A549 (cell line): ENCODE measurements at regions not wholly inside any gene's neighbourhood (a gene's known extent, or its start where the extent isn't known, plus 50 kb on each side); places are given as distances from the start of the nearest gene placed in this dataset.

ENCODE experiments used
- ATAC-seq, 2 experiments: fragments of 200-7000 bp in 1 of 2; fragments of >200 bp in 1 of 2; cut with Nextera tagmentation in 1 of 2; cut with Tn5 transposase in 1 of 2; 3 replicates each; pipeline versions ENCODE4 v1.8.0 to v1.9.1; 2018 to 2020; ENCODE audit warnings: mild to moderate bottlenecking in 1 of 2, moderate library complexity in 1 of 2
- CTCF ChIA-PET: fragments of 300-600 bp; sonication (Branson Sonifier 250); formaldehyde crosslinking; extraction: SDS; loops from one replicate; lab custom pipeline; 2021; ENCODE audit warnings: antibody characterized with exemption, inconsistent platforms; lab: Yijun Ruan, JAX
- POLR2A ChIA-PET: fragments of 350-600 bp; formaldehyde crosslinking; extraction: SDS; loops from one replicate; lab custom pipeline; 2021; ENCODE audit warnings: antibody characterized with exemption, inconsistent platforms; lab: Yijun Ruan, JAX
- DNase-seq, 2 experiments: peaks; one replicate each; pipeline versions ENCODE4 v3.0.0 to v3.0.0-alpha.2; 2011 to 2016; ENCODE audit warnings: low read depth in 1 of 2, low spot score in 1 of 2
- FAIRE-seq: peaks from 2 replicates; lab custom pipeline; 2011; peaks lifted over from hg19 to GRCh38; lab: Jason Lieb, UNC
- H3K27ac ChIP-seq, 2 experiments: fragments of >200 bp; sonication (Bioruptor Twin); formaldehyde crosslinking; 3 replicates each; pipeline ENCODE4 v1.5.1; 2016 to 2017
- H3K4me1 ChIP-seq: fragments of >200 bp; sonication (Bioruptor Twin); formaldehyde crosslinking; 3 replicates; pipeline ENCODE4 v1.6.1; 2016
- H3K4me2 ChIP-seq: fragments of >200 bp; sonication (Bioruptor Twin); formaldehyde crosslinking; 3 replicates; pipeline ENCODE4 v1.6.1; 2016
- H3K4me3 ChIP-seq: fragments of >200 bp; sonication (Bioruptor Twin); formaldehyde crosslinking; 3 replicates; pipeline ENCODE4 v1.5.1; 2016
- H3K9me3 ChIP-seq: fragments of >200 bp; sonication (Bioruptor Twin); formaldehyde crosslinking; 3 replicates; pipeline ENCODE4 v1.6.1; 2016
- CBX2 ChIP-seq: fragments of 200-600 bp; sonication (generic); IDR thresholded peaks from 2 replicates; pipeline ENCODE4 v1.6.1; 2016; ENCODE audit warnings: low read depth, mild to moderate bottlenecking, borderline replicate concordance
- CEBPB ChIP-seq, 2 experiments: fragments of >200 bp in 1 of 2; sonication (Bioruptor Twin) in 1 of 2; formaldehyde crosslinking in 1 of 2; IDR thresholded peaks; 2 replicates each; pipeline ENCODE4 v1.6.1; 2012 to 2016
- E2F6 ChIP-seq: IDR thresholded peaks from 2 replicates; pipeline ENCODE4 v1.6.1; 2012; ENCODE audit warnings: low read depth, borderline replicate concordance
- EHMT2 ChIP-seq: fragments of 200-600 bp; sonication (generic); IDR thresholded peaks from 2 replicates; pipeline ENCODE4 v1.6.1; 2016; ENCODE audit warnings: antibody characterized with exemption, low read depth, mild to moderate bottlenecking, moderate library complexity
- EP300 ChIP-seq, 2 experiments: fragments of >200 bp; sonication (Bioruptor Twin); formaldehyde crosslinking; IDR thresholded peaks; 2 replicates in 1 of 2; 3 replicates in 1 of 2; pipeline ENCODE4 v1.6.1; 2016 to 2017
- FOSL2 ChIP-seq, 2 experiments: fragments of 450-650 bp in 1 of 2; fragments of >200 bp in 1 of 2; sonication (Bioruptor Twin) in 1 of 2; formaldehyde crosslinking; IDR thresholded peaks; 2 replicates each; pipeline versions ENCODE4 v1.5.0 to v1.6.1; 2016 to 2020; ENCODE audit warnings: mild to moderate bottlenecking in 1 of 2, moderate library complexity in 1 of 2
- HEYL ChIP-seq: fragments of 250-450 bp; sonication (Bioruptor Pico); IDR thresholded peaks from 2 replicates; pipeline ENCODE4 v1.8.0; 2021; ENCODE audit warnings: mild to moderate bottlenecking, moderate library complexity
- HOXA7 ChIP-seq: fragments of 250-450 bp; sonication (Bioruptor Pico); IDR thresholded peaks from 2 replicates; pipeline ENCODE4 v1.5.0; 2020; ENCODE audit warnings: mild to moderate bottlenecking, moderate library complexity
- HOXB13 ChIP-seq: fragments of 250-450 bp; sonication (Bioruptor Pico); IDR thresholded peaks from 2 replicates; pipeline ENCODE4 v1.5.0; 2020; ENCODE audit warnings: low read depth, mild to moderate bottlenecking, moderate library complexity
- JUN ChIP-seq, 2 experiments: fragments of >200 bp; sonication (Bioruptor Twin); formaldehyde crosslinking; IDR thresholded peaks; 2 replicates in 1 of 2; 3 replicates in 1 of 2; pipeline ENCODE4 v1.6.1; 2016 to 2017
- JUNB ChIP-seq: fragments of >200 bp; sonication (Bioruptor Twin); formaldehyde crosslinking; IDR thresholded peaks from 2 replicates; pipeline ENCODE4 v1.6.1; 2016
- MYC ChIP-seq: IDR thresholded peaks from 2 replicates; pipeline ENCODE4 v1.6.1; 2012; ENCODE audit warnings: mild to moderate bottlenecking, inconsistent platforms, low read length, improper control_type of control experiment, borderline replicate concordance
- POLR2AphosphoS2 ChIP-seq: conservative IDR thresholded peaks from 2 replicates; pipeline ENCODE4 v1.6.1; 2012; ENCODE audit warnings: low read length, improper control_type of control experiment, inconsistent platforms
- RFX5 ChIP-seq: fragments of 450-650 bp; IDR thresholded peaks from 2 replicates; pipeline ENCODE4 v1.7.1; 2014; ENCODE audit warnings: antibody characterized with exemption, mild to moderate bottlenecking, moderate library complexity
- RNF2 ChIP-seq: fragments of 200-600 bp; sonication (generic); IDR thresholded peaks from 2 replicates; pipeline ENCODE4 v1.6.1; 2016; ENCODE audit warnings: low read depth, mild to moderate bottlenecking, antibody characterized with exemption, moderate library complexity, borderline replicate concordance
- SREBF2 ChIP-seq: fragments of 450-650 bp; IDR thresholded peaks from 2 replicates; pipeline ENCODE4 v1.6.1; 2014; ENCODE audit warnings: mild to moderate bottlenecking, moderate library complexity
- TFCP2L1 ChIP-seq: fragments of 250-450 bp; sonication (Bioruptor Pico); IDR thresholded peaks from 2 replicates; pipeline ENCODE4 v1.5.0; 2021; ENCODE audit warnings: mild to moderate bottlenecking
- ZC3H11A ChIP-seq: fragments of 450-650 bp; IDR thresholded peaks from 2 replicates; pipeline ENCODE4 v1.6.1; 2014; ENCODE audit warnings: antibody characterized with exemption, mild to moderate bottlenecking
- WGBS: methylation state at CpG from one replicate; pipeline ENCODE4 v1.1.6; 2017; ENCODE audit errors: missing lambda C conversion rate; 5-methylcytosine and 5-hydroxymethylcytosine counted together
- TF ChIP-seq, protein P1 (sequence below): fragments of 250-450 bp; sonication (Bioruptor Pico); IDR thresholded peaks from 2 replicates; pipeline ENCODE4 v1.5.0; 2021; ENCODE audit warnings: mild to moderate bottlenecking, moderate library complexity, borderline replicate concordance
- TF ChIP-seq, protein P2 (sequence below): fragments of >200 bp; sonication (Bioruptor Twin); formaldehyde crosslinking; IDR thresholded peaks from 3 replicates; pipeline ENCODE4 v1.5.1; 2016
- TF ChIP-seq, protein P3 (sequence below): fragments of >200 bp; sonication (Bioruptor Twin); formaldehyde crosslinking; IDR thresholded peaks from 2 replicates; pipeline ENCODE4 v1.6.1; 2016

GRCh38 chr2:217688494-217688893 is 314.3 kb downstream of the TNS1 start (continued):
- TF ChIP-seq JUNB (no peak), HOXB13 (CRISPR knock-in tag) (no peak), FOSL2 (IDR thresholded peaks at IDR 0.05) (no peak), FOSL2 (CRISPR knock-in tag; IDR thresholded peaks at IDR 0.05) (no peak), MYC (no peak), TFCP2L1 (CRISPR knock-in tag) (no peak)
- TF ChIP-seq, protein P1, sequence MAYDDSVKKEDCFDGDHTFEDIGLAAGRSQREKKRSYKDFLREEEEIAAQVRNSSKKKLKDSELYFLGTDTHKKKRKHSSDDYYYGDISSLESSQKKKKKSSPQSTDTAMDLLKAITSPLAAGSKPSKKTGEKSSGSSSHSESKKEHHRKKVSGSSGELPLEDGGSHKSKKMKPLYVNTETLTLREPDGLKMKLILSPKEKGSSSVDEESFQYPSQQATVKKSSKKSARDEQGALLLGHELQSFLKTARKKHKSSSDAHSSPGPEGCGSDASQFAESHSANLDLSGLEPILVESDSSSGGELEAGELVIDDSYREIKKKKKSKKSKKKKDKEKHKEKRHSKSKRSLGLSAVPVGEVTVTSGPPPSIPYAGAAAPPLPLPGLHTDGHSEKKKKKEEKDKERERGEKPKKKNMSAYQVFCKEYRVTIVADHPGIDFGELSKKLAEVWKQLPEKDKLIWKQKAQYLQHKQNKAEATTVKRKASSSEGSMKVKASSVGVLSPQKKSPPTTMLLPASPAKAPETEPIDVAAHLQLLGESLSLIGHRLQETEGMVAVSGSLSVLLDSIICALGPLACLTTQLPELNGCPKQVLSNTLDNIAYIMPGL (CRISPR knock-in tag) = no peak

GRCh38 chr2:217687771-217688170 is 315.0 kb downstream of the TNS1 start:
- 83% methylated on average over 6 of the region's 6 CpGs for WGBS
- DNase-seq (no peak), FAIRE-seq (no peak), ATAC-seq (no peak)
- Histone ChIP-seq H3K4me3 (no peak overlapping the region), H3K4me2 (no peak overlapping the region), H3K4me1 (peaks cover 41% of the 10 kb centered on the region), H3K27ac (peak overlapping the region in 1 of 2 experiments; percentile 35; a peak in 1 of 6 replicates), H3K9me3 (no peaks in the 10 kb centered on the region)
- no peak for TF ChIP-seq SREBF2
- no peak for TF ChIP-seq HOXA7 (CRISPR knock-in tag)
- TF ChIP-seq ZC3H11A = no peak
- no peak for TF ChIP-seq RNF2
- POLR2A ChIA-PET = no interaction called here
- CTCF ChIA-PET = interaction anchor here (1.7 kb wide), 1 partner anchor 25 kb away, joined by 4 read pairs; no protein-coding TSS in a partner anchor

GRCh38 chr2:217685255-217685605 is 317.6 kb downstream of the TNS1 start:
- ChIA-PET CTCF (no interaction called here), POLR2A (no interaction called here)
- H3K27ac ChIP-seq = peak overlapping the region; percentile 70
- FAIRE-seq = no peak
- peak overlapping the region; percentile 67 for H3K4me2 ChIP-seq
- no peaks in the 10 kb centered on the region for H3K9me3 ChIP-seq
- no peak for TF ChIP-seq EHMT2
- TF ChIP-seq JUN (IDR thresholded peaks at IDR 0.05) = 0 out of 5 replicates have a peak, but pooled peaks of 1 of the 2 experiments have one; percentile 21
- TF ChIP-seq EP300 (IDR thresholded peaks at IDR 0.05) = peak; percentile 11 to 47; a peak in 2 of 5 replicates
- no peak for TF ChIP-seq HEYL (CRISPR knock-in tag)
- no peak for TF ChIP-seq POLR2AphosphoS2
- TF ChIP-seq, protein P2, sequence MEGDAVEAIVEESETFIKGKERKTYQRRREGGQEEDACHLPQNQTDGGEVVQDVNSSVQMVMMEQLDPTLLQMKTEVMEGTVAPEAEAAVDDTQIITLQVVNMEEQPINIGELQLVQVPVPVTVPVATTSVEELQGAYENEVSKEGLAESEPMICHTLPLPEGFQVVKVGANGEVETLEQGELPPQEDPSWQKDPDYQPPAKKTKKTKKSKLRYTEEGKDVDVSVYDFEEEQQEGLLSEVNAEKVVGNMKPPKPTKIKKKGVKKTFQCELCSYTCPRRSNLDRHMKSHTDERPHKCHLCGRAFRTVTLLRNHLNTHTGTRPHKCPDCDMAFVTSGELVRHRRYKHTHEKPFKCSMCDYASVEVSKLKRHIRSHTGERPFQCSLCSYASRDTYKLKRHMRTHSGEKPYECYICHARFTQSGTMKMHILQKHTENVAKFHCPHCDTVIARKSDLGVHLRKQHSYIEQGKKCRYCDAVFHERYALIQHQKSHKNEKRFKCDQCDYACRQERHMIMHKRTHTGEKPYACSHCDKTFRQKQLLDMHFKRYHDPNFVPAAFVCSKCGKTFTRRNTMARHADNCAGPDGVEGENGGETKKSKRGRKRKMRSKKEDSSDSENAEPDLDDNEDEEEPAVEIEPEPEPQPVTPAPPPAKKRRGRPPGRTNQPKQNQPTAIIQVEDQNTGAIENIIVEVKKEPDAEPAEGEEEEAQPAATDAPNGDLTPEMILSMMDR = no peak
- no peak for TF ChIP-seq E2F6
- peak; percentile 87 to 89 for TF ChIP-seq CEBPB (IDR thresholded peaks at IDR 0.05)
- 0 out of 2 replicates have a peak, but pooled peaks have one; percentile 14 for TF ChIP-seq FOSL2 (IDR thresholded peaks at IDR 0.05)
- TF ChIP-seq FOSL2 (CRISPR knock-in tag; IDR thresholded peaks at IDR 0.05) = peak; percentile 39; the same call in 1 of the 2 replicates
- TF ChIP-seq CBX2 = no peak
- TF ChIP-seq RFX5 = no peak
- TF ChIP-seq, protein P3, sequence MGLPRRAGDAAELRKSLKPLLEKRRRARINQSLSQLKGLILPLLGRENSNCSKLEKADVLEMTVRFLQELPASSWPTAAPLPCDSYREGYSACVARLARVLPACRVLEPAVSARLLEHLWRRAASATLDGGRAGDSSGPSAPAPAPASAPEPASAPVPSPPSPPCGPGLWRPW = 0 out of 2 replicates have a peak, but pooled peaks have one; percentile 69
- 2% methylated on average over 4 of the region's 4 CpGs for WGBS
- no peak overlapping the region for H3K4me3 ChIP-seq
- peak; percentile 99 for ATAC-seq
- peaks cover 33% of the 10 kb centered on the region for H3K4me1 ChIP-seq
- peak; percentile 60 to 88 for DNase-seq
